ENCODE measurements at regions not wholly inside any gene's neighbourhood (a gene's known extent, or its start where the extent isn't known, plus 50 kb on each side); places are given as distances from the start of the nearest gene placed in this dataset.

DNA sequence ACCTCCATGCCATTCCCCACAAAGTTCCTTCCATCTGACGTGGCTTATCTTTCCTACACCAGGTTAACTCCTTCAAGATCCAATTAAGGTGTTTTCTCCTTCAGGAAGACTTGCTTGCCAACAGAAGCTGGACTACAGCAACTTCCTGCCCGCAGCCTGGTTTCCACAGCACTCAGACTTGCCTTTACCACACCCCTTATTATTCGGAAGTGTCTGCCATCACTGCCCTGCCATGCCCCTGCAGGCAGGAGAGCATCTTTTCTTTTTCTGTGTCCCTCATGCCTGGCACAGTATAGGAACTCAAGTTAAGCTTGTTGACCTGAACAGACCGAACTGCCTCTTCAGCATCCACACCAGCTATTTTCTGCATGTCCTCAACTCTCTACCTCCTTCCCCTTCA is 168.0 kb downstream of the FOXO1 start:
- H3K4me1 ChIP-seq: peaks cover 0 to 24% (median 16%) of the 10 kb centered on the region in 9 donors
- H3K4me3 ChIP-seq: no peak overlapping the region
- H3K27me3 ChIP-seq: no peaks in the 10 kb centered on the region
- 80 to 82% methylated on average over 4 of the region's 4 CpGs for WGBS, 2 donors
- no peak for ATAC-seq
- no peaks in the 10 kb centered on the region for H3K9me3 ChIP-seq
- TF ChIP-seq, protein P1, sequence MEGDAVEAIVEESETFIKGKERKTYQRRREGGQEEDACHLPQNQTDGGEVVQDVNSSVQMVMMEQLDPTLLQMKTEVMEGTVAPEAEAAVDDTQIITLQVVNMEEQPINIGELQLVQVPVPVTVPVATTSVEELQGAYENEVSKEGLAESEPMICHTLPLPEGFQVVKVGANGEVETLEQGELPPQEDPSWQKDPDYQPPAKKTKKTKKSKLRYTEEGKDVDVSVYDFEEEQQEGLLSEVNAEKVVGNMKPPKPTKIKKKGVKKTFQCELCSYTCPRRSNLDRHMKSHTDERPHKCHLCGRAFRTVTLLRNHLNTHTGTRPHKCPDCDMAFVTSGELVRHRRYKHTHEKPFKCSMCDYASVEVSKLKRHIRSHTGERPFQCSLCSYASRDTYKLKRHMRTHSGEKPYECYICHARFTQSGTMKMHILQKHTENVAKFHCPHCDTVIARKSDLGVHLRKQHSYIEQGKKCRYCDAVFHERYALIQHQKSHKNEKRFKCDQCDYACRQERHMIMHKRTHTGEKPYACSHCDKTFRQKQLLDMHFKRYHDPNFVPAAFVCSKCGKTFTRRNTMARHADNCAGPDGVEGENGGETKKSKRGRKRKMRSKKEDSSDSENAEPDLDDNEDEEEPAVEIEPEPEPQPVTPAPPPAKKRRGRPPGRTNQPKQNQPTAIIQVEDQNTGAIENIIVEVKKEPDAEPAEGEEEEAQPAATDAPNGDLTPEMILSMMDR (IDR thresholded peaks at IDR 0.05): no peak
- H3K36me3 ChIP-seq: no peaks in the 10 kb centered on the region
- no peak for DNase-seq
- intact Hi-C loops (cut with DNase I): loop anchor here in 2 of 10 donors (10.0 kb wide), 1 partner anchor 166 kb away; the partner anchor contains the start of gene FOXO1 (in 2 of the 2)
- no peak overlapping the region for H3K27ac ChIP-seq

DNA sequence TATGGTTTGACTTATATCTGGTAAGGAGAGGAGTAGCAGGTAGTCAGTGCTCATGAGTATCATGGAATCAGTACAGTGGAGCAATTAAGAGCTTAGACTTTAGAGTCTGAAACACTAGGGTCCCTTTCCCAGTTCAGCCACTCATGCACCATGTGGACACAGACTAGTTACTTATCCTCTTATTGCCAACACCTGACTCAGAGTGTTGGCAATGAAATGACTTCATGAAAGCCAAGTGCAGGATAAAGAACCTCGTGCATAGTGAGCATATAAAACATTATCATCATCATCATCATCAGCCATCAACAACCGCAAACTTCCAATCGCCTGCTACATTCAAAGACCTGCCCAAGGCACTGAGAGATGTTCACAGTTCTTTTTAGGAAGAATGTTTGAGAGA is 164.2 kb downstream of the FOXO1 start:
- WGBS, 2 donors: 70 to 81% methylated on average over 3 of the region's 3 CpGs
- intact Hi-C loops (cut with DNase I): no loop called here

DNA sequence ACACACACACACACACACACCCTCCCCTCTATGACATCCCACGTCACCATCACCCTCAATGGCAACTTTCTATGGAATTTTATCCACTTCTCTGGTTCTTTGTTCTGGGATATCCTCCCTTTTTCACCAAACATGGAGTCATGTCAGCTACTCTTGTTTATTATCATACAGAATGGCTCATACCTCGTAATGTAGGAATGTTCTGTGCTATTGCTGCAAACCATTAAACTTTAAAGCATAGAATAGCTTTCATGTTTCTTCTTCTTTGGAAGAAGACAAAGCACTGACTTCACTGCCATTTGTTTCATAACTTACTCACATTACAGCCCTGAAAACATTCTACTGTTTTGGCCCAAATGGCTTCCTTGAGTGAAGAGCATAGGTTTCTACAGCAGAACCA is 163.4 kb downstream of the FOXO1 start:
- Histone ChIP-seq H3K27ac (no peak overlapping the region), H3K4me3 (no peak overlapping the region), H3K27me3 (no peaks in the 10 kb centered on the region), H3K9me3 (no peaks in the 10 kb centered on the region), H3K4me1 (peaks cover 0 to 24% (median 18%) of the 10 kb centered on the region in 9 donors), H3K36me3 (no peaks in the 10 kb centered on the region)
- WGBS, 2 donors: 94 to 98% methylated on average over 2 of the region's 2 CpGs
- no peak for ATAC-seq
- TF ChIP-seq, protein P1 (IDR thresholded peaks at IDR 0.05): no peak
- DNase-seq: no peak
- intact Hi-C loops (cut with DNase I): no loop called here

More for the DNA sequence above, 164.2 kb downstream of the FOXO1 start:
- peaks cover 0 to 17% (median 11%) of the 10 kb centered on the region in 9 donors for H3K4me1 ChIP-seq
- ATAC-seq: peak in 1 of 8 donors; percentile 45
- no peaks in the 10 kb centered on the region for H3K27me3 ChIP-seq
- H3K27ac ChIP-seq: no peak overlapping the region
- H3K4me3 ChIP-seq: no peak overlapping the region
- TF ChIP-seq, protein P1 (IDR thresholded peaks at IDR 0.05): no peak
- H3K9me3 ChIP-seq: no peaks in the 10 kb centered on the region
- DNase-seq: no peak
- no peaks in the 10 kb centered on the region for H3K36me3 ChIP-seq

DNA sequence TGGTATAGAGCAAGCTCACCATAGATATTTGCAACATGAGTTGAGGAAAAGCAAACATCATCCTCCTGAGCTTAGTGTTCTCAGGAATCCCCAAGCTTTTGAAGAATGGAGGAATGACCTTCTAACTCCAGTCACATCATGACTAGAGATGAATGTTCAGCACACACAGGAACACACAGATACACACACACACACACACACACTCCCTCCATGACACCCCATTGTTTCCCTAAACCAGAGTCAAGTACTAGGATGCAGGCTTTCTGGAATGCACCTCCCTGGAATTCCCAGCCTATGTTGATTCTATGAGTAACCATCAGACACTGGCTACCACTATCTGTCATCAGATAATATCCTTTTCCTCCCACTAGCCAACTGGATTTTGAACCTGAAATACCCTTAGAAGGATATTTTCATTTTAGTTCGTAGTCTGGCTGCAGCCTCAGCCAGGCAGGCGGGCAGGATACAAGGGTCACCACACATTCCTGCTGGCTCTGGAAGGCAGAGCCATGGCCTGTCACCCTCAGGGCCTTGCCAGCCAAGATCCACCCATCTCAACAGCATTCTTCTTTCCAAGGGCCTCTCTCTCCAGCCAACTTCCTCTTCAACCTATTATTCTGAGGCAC is 162.4 kb downstream of the FOXO1 start:
- intact Hi-C loops (cut with DNase I): no loop called here
- Histone ChIP-seq H3K36me3 (no peaks in the 10 kb centered on the region), H3K9me3 (no peaks in the 10 kb centered on the region)

More for the DNA sequence above, 162.4 kb downstream of the FOXO1 start:
- Histone ChIP-seq H3K4me3 (no peak overlapping the region), H3K27me3 (no peaks in the 10 kb centered on the region), H3K27ac (peak overlapping the region in 2 of 10 donors; percentile 31 to 48), H3K4me1 (peaks cover 0 to 34% (median 25%) of the 10 kb centered on the region in 9 donors)
- TF ChIP-seq, protein P1 (IDR thresholded peaks at IDR 0.05): no peak
- WGBS, 2 donors: 59 to 85% methylated on average over 2 of the region's 2 CpGs
- DNase-seq (no peak), ATAC-seq (peak in 7 of 8 donors; percentile 27 to 69 (median 57))

Data from heart right ventricle (tissue), 16 donors.